Left forelimb (tissue), 1 donor: ENCODE measurements at regions not wholly inside any gene's neighbourhood (a gene's known extent, or its start where the extent isn't known, plus 50 kb on each side); places are given as distances from the start of the nearest gene placed in this dataset.

Experiments used
- DNase-seq: peaks from one replicate; pipeline ENCODE4 v3.0.0-alpha.2; 2018; ENCODE audit warnings: low spot score

- no peak for DNase-seq
Observed at GRCh38 chr6:126607289-126607688, 267.4 kb downstream of the CENPW start.

DNA sequence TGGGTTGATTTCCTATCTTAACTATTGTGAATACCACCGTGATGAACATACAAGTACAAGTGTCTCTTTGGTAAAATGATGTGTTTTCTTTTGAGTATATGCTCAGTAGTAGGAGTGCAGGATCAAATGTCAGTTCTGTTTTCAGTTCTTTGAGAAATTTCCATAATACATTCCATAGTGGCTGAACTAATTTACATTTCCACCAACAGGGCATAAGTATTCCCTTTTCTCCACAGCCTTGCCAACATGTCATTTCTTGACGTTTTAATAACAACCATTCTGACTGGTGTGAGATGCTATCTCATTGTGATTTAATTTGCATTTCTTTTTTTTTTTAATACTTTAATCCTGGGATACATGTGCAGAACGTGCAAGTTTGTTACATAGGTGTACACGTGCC is 268.8 kb downstream of the CENPW start:
- no peak for DNase-seq

DNA sequence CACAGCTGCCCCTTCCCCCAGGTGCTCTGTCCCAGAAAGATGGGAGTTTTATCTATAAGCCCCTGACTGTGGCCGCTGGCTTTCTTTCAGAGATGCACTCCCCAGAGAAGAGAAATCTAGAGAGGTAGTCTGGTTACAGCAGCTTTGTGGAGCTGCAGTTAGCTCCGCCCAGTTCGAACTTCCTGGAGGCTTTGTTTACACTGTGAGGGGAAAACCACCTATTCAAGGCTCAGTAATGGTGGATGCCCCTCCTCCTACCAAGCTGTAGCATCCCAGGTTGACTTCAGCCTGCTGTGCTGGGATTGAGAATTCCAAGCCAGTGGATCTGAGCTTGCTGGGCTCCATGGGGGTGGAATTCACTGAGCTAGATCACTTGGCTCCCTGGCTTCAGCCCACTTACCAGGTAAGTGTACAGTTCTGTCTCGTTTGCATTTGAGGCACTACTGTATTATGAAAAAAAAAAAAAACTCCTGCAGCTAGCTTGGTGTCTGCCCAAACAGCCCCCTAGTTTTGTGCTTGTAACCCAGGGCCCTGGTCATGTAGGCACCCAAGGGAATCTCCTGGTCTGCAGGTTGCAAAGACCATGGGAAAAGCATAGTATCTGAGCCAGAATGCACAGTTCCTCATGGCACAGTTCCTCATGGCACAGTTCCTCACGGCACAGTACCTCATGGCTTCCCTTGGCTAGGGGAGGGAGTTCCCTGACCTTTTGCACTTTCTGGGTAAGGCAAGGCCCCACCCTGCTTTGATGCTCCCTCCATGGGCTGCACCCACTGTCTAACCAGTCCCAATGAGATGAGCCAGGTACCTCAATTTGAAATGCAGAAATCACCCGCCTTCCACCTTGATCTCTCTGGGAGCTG is 275.0 kb downstream of the CENPW start:
- DNase-seq: no peak

GRCh38 chr6:126616866-126617265 is 277.0 kb downstream of the CENPW start:
- DNase-seq: no peak

GRCh38 chr6:126618639-126619343 is 278.9 kb downstream of the CENPW start:
- no peak for DNase-seq

DNA sequence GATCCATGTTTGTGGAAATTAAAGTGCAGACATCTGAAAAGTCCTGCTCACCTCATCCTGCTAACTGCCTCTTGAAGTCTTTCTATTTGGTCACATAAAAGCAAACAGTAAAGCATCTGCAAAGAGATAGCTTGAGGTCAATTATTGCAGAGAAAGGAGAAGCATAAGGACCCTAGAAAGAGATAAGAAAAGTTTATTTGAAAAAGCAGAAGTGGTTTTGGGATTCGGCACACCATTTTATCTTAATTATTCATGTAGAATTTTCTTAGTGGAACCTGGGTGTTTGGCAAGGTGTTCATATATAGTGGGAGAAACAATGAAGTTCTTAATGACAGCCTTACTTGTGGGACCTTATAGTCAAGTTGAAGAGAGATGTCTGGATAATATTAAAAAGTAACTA is 280.8 kb downstream of the CENPW start:
- no peak for DNase-seq

GRCh38 chr6:126625019-126625418 is 285.1 kb downstream of the CENPW start:
- no peak for DNase-seq

DNA sequence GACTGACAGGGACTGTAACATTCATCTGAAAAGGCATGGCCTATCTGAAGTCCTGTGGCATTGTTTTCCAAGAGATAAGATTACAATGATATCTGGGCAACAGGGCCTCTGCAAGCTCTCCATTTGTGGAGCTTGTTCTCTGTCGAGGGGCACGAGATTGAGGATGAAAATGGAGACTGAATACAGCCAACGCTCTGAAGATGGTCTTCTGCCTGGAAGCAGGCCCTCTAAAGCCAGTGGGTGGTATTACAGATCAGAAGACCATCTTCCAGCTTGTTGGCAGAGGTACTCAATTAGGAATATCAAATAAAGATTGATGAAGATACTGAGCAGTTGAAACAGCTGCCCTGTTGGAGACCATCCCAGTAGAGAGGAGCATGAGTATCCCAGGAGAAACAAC is 288.2 kb downstream of the CENPW start:
- no peak for DNase-seq

- DNase-seq: no peak
Observed at GRCh38 chr6:126631363-126631762, 291.4 kb downstream of the CENPW start.

DNA sequence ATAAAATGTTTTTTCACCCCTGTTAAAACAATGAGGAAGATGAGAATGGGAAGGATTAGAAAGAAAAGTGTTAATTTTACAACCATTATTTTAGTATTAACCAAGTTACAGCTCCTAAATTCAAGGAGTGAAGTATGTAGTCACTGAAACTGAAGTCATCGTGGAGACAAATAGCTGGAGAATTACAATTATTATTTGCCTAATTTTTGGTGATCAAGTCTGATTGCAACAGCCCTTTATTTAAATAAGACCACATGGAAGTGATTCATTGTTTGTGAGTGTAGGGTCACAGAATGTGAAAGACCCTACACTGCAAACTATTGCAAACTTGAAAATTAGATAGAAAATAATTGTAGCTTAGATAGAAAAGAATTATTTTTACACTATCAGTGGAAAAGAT is 292.4 kb downstream of the CENPW start:
- no peak for DNase-seq

GRCh38 chr6:126633373-126633772 is 293.5 kb downstream of the CENPW start:
- DNase-seq: no peak

DNA sequence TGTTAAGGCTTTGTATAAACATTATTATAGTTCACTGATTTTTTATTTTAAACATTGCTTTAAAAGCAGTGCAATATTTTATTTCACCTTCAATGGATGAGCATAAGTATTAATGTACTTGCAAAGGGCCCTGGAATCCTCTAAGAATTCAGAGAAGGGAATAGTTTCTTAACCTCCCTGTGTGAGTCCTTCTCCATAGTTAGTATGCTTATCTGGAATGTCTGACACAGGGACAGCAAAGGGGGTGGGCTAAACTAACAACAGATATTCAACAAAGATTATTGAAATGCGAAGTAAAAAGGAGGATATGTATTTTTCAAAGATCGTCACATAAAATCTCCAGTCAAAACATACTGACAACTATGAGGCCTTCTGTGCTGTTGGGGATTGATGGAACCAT is 300.4 kb downstream of the CENPW start:
- no peak for DNase-seq

DNA sequence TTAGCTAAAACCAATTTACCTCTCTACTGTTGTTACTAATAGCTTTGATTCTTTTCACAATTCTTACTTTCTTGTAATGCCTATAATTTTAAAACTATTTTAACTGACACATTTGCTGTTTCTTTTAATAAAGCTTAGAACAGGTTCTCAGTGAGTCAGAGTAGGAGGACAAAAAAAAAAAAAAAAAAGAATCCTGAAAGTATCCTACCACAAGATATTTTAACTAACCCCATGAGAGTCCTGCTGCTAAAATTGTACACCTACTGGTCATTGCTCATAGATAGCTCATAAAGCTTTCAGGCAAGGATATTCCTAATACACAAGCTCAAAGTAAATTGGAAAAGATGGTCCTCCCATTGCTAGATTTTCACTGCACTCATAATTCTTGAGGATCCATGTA is 301.0 kb downstream of the CENPW start:
- DNase-seq: no peak

GRCh38 chr6:126641641-126642040 is 301.7 kb downstream of the CENPW start:
- no peak for DNase-seq

- no peak for DNase-seq
Observed at GRCh38 chr6:126643352-126643751, 303.4 kb downstream of the CENPW start.

DNA sequence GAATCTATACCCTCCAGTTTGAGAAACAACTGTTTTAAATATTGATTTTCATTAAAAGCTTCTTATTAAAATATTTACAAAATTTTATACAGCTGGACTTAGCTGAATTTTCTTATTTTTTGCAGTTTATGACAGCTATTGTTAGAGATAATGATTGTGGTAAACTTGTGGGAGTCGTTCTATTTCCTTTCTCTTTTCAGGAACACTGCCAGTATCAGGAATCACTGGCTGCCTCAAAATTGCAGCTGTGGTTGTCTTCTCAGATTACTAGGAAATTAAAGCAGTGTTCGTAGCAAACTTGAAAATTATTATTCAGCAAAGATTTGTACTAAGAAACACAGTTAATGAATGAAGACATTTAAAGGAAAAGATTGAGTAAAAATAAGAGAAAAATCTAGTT is 311.0 kb downstream of the CENPW start:
- no peak for DNase-seq

- DNase-seq: no peak
Observed at GRCh38 chr6:126657561-126658175, 317.8 kb downstream of the CENPW start.

DNA sequence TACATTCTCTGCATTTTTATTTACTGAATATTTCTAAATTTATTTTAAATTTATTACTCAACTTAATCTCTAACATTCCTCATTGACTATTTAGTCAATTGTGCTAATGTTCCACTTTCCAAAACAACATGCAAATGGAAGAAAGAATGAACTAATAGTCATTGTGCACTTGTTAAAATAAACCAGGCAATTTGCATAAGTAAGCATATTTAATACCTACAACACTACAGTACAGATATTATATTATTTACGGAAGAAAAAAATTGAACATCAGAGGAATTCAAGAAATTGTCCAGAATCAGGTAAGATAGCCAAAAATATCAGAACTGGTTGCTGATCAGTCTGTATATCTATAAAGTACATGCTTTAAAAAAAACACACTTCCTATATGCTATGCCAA is 320.5 kb downstream of the CENPW start:
- DNase-seq: no peak

DNA sequence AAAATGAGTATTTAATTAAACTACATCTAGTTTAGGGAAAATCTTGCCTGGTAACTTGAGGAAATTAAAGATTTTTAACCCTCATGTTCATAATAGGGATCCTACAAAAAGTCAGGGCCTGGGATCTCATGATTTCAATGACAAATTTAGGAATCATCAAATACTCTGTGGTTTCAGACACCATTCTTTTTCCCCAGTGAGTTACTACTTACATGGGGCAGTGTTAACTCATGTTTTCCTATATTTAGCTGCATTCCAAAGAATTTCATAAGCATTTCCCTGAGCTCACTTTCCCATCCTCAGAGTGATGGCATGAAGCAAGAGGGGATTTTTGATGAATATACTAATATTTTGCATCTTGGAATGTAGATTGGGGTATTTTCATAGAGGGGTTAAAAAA is 321.7 kb downstream of the CENPW start:
- no peak for DNase-seq

- DNase-seq: no peak
Observed at GRCh38 chr6:126662966-126663365, 323.1 kb downstream of the CENPW start.

DNA sequence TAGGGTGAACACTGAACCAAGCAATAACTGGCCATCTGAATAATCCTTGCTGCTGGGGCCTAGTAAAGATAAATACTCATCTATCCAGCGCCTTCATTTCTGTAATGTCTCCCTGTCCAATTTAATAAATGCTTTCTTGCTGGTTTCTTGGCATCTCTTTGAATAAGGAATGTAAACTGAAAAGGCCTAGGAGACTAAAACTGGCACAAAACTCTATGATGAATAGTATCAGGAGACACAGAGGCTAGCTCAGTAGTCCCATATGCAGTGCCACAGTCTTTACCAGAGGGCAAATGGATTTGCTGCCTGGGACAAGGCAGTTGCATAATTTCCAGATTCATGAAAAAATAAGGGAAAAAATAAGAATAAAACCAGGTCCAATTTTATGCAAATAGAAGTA is 324.4 kb downstream of the CENPW start:
- no peak for DNase-seq

- DNase-seq: no peak
Observed at GRCh38 chr6:126665551-126665950, 325.6 kb downstream of the CENPW start.

DNA sequence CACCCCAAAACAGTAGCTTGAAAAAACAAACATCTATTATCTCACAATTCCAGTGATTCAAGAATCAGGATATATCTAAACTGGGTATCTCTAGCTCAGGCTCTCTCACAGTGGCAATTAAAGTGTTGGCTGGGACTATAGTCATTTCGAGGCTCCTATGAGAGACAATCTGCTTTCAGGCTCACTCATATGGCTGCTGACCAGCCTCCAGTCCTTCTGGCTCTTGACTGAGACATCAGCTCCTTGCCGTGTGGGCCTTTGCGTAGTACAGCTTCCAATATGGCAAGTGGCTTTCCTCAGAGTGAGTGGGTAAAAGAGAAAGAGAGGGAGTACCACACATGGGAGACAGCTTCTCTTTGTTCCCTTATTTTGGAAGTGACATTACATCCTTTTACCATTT is 327.2 kb downstream of the CENPW start:
- no peak for DNase-seq
